IMR-90 (cell line): ENCODE measurements at regions not wholly inside any gene's neighbourhood (a gene's known extent, or its start where the extent isn't known, plus 50 kb on each side); places are given as distances from the start of the nearest gene placed in this dataset.
A peak's percentile ranks its signal among the peaks of the same experiment; 100 is the strongest.

Experiments used
- ATAC-seq: fragments of 200-7000 bp; cut with Tn5 transposase; 2 replicates; pipeline ENCODE4 v1.9.1; 2020; ENCODE audit warnings: low read depth, mild to moderate bottlenecking, moderate library complexity
- BruUV-seq: library from RNA; stranded (reverse); fragments of 400-500 nt; replicated peaks from 2 replicates; lab custom pipeline; 2021; lab: Mats Ljungman, UMichigan
- CTCF ChIA-PET: fragments of 300-600 bp; formaldehyde crosslinking; extraction: SDS; loops from one replicate; lab custom pipeline; 2021; ENCODE audit warnings: antibody characterized with exemption; lab: Yijun Ruan, JAX
- POLR2A ChIA-PET: fragments of 300-600 bp; sonication (Branson Sonifier 250); formaldehyde crosslinking; loops from one replicate; lab custom pipeline; 2022; ENCODE audit warnings: antibody characterized with exemption; ENCODE audit not compliant: unreplicated experiment; lab: Charles Lee
- DNase-seq: peaks from one replicate; pipeline ENCODE4 v3.0.0; 2013
- H2AFZ ChIP-seq: replicated peaks from 2 replicates; pipeline ENCODE3; 2013; ENCODE audit warnings: low read length, mild to moderate bottlenecking; ENCODE audit not compliant: poor library complexity
- H2AK5ac ChIP-seq: 2 replicates; pipeline ENCODE4 v1.6.1; 2013; ENCODE audit warnings: low read depth, low read length, inconsistent platforms
- H2AK9ac ChIP-seq: replicated peaks from 2 replicates; pipeline ENCODE3; 2013; ENCODE audit warnings: mild to moderate bottlenecking, low read depth, low read length, moderate library complexity; ENCODE audit not compliant: poor library complexity
- H2BK120ac ChIP-seq: 2 replicates; pipeline ENCODE4 v1.6.1; 2013; ENCODE audit warnings: low read depth, low read length, inconsistent platforms
- H2BK15ac ChIP-seq: 3 replicates; pipeline ENCODE4 v1.6.1; 2013; ENCODE audit warnings: low read depth, low read length, inconsistent platforms
- H2BK20ac ChIP-seq: 2 replicates; pipeline ENCODE4 v1.6.1; 2013; ENCODE audit warnings: low read depth, mild to moderate bottlenecking, inconsistent platforms, low read length, moderate library complexity
- H2BK5ac ChIP-seq: 2 replicates; pipeline ENCODE4 v1.6.1; 2013; ENCODE audit warnings: mild to moderate bottlenecking, low read depth, low read length, inconsistent platforms; ENCODE audit not compliant: poor library complexity, severe bottlenecking
- H3K14ac ChIP-seq: replicated peaks from 2 replicates; pipeline ENCODE4 v1.6.1; 2013; ENCODE audit warnings: low read depth, low read length, inconsistent platforms
- H3K18ac ChIP-seq: 2 replicates; pipeline ENCODE4 v1.6.1; 2013; ENCODE audit warnings: low read depth, low read length, control low read depth
- H3K23ac ChIP-seq: 2 replicates; pipeline ENCODE4 v1.6.1; 2013; ENCODE audit warnings: low read depth, low read length, inconsistent platforms
- H3K27ac ChIP-seq: 2 replicates; pipeline ENCODE4 v1.5.1; 2013; ENCODE audit warnings: mild to moderate bottlenecking, control low read depth, low read length; ENCODE audit not compliant: insufficient read depth
- H3K27me3 ChIP-seq: 2 replicates; pipeline ENCODE4 v1.6.1; 2013; ENCODE audit warnings: low read length; ENCODE audit not compliant: control insufficient read depth, insufficient read depth
- H3K36me3 ChIP-seq: 2 replicates; pipeline ENCODE4 v1.6.1; 2013; ENCODE audit warnings: low read length, mixed read lengths; ENCODE audit not compliant: control insufficient read depth, insufficient read depth
- H3K4ac ChIP-seq: 2 replicates; pipeline ENCODE4 v1.6.1; 2013; ENCODE audit warnings: low read depth, low read length, inconsistent platforms
- H3K4me1 ChIP-seq: 2 replicates; pipeline ENCODE4 v1.6.1; 2013; ENCODE audit warnings: low read length, mixed read lengths; ENCODE audit not compliant: control insufficient read depth, insufficient read depth
- H3K4me2 ChIP-seq: 2 replicates; pipeline ENCODE4 v1.6.1; 2013; ENCODE audit warnings: low read depth, mild to moderate bottlenecking, control low read depth, low read length, moderate library complexity
- H3K4me3 ChIP-seq: 2 replicates; pipeline ENCODE4 v1.5.1; 2013; ENCODE audit warnings: low read depth, mild to moderate bottlenecking, control low read depth, low read length, moderate library complexity; ENCODE audit not compliant: insufficient read depth
- H3K56ac ChIP-seq: 2 replicates; pipeline ENCODE4 v1.6.1; 2013; ENCODE audit warnings: low read length, inconsistent platforms; ENCODE audit not compliant: insufficient read depth; ENCODE audit errors: extremely low read depth
- H3K79me1 ChIP-seq, 2 experiments: 2 replicates each; pipeline ENCODE4 v1.6.1; 2013; ENCODE audit warnings: low read length in 2 of 2, inconsistent platforms in 1 of 2, low read depth in 1 of 2
- H3K9ac ChIP-seq: 2 replicates; pipeline ENCODE4 v1.6.1; 2013; ENCODE audit warnings: low read depth, low read length, control low read depth
- H3K9me1 ChIP-seq: 2 replicates; pipeline ENCODE4 v1.6.1; 2013; ENCODE audit warnings: low read length, inconsistent platforms; ENCODE audit not compliant: insufficient read depth
- H3K9me3 ChIP-seq: 2 replicates; pipeline ENCODE4 v1.6.1; 2013; ENCODE audit warnings: low read length; ENCODE audit not compliant: control insufficient read depth, insufficient read depth
- H4K20me1 ChIP-seq: 2 replicates; pipeline ENCODE4 v1.6.1; 2013; ENCODE audit warnings: low read length, inconsistent platforms; ENCODE audit not compliant: insufficient read depth
- H4K5ac ChIP-seq: 2 replicates; pipeline ENCODE4 v1.6.1; 2013; ENCODE audit warnings: mild to moderate bottlenecking, low read depth, low read length, control low read depth
- H4K8ac ChIP-seq, 2 experiments: 2 replicates each; pipeline ENCODE4 v1.6.1; 2013; ENCODE audit warnings: low read depth in 2 of 2, low read length in 2 of 2, control low read depth in 1 of 2, inconsistent platforms in 1 of 2
- H4K91ac ChIP-seq: 2 replicates; pipeline ENCODE4 v1.6.1; 2013; ENCODE audit warnings: low read depth, low read length, inconsistent platforms; ENCODE audit not compliant: insufficient read depth
- NFE2L2 ChIP-seq: fragments of 150-350 bp; IDR thresholded peaks from 2 replicates; pipeline ENCODE4 v1.6.1; 2016; ENCODE audit warnings: low read depth, mild to moderate bottlenecking, low read length
- USF2 ChIP-seq: fragments of 150-350 bp; IDR thresholded peaks from 2 replicates; pipeline ENCODE4 v1.6.1; 2017; ENCODE audit warnings: mild to moderate bottlenecking, antibody characterized with exemption, low read length, low read depth
- WGBS, 2 experiments: methylation state at CpG; one replicate each; pipeline versions ENCODE4 v1.1.5 to v1.1.7; 2013; ENCODE audit warnings: missing lambda C conversion rate in 2 of 2; ENCODE audit not compliant: insufficient read length in 1 of 2; ENCODE audit errors: extremely low coverage in 2 of 2; 5-methylcytosine and 5-hydroxymethylcytosine counted together
- dilution Hi-C: fragments of 300-500 bp; cut with HindIII; formaldehyde crosslinking; loops from one replicate; pipeline ENCODE4 v1.14.3; 2018; ENCODE audit warnings: low sequenced_read_pairs; ENCODE audit not compliant: unreplicated experiment
- in situ Hi-C: fragments of 300-500 bp; cut with MboI; formaldehyde crosslinking; loops from 3 replicates; pipeline ENCODE4 v1.14.3; 2019; ENCODE audit warnings: low sequenced_read_pairs, inconsistent platforms, mixed read lengths
- intact Hi-C: fragments of 100-400 bp; cut with micrococcal nuclease; formaldehyde crosslinking; loops from 2 replicates; pipeline ENCODE4 v1.10.0; 2022
- TF ChIP-seq, protein P1 (sequence below): conservative IDR thresholded peaks from 2 replicates; pipeline ENCODE4 v1.5.1; 2012; ENCODE audit warnings: mild to moderate bottlenecking, low read depth, low read length, improper control_type of control experiment

GRCh38 chr2:220224691-220225543 is 597.5 kb downstream of the SLC4A3 start (continued):
- TF ChIP-seq, protein P1, sequence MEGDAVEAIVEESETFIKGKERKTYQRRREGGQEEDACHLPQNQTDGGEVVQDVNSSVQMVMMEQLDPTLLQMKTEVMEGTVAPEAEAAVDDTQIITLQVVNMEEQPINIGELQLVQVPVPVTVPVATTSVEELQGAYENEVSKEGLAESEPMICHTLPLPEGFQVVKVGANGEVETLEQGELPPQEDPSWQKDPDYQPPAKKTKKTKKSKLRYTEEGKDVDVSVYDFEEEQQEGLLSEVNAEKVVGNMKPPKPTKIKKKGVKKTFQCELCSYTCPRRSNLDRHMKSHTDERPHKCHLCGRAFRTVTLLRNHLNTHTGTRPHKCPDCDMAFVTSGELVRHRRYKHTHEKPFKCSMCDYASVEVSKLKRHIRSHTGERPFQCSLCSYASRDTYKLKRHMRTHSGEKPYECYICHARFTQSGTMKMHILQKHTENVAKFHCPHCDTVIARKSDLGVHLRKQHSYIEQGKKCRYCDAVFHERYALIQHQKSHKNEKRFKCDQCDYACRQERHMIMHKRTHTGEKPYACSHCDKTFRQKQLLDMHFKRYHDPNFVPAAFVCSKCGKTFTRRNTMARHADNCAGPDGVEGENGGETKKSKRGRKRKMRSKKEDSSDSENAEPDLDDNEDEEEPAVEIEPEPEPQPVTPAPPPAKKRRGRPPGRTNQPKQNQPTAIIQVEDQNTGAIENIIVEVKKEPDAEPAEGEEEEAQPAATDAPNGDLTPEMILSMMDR = no peak

DNA sequence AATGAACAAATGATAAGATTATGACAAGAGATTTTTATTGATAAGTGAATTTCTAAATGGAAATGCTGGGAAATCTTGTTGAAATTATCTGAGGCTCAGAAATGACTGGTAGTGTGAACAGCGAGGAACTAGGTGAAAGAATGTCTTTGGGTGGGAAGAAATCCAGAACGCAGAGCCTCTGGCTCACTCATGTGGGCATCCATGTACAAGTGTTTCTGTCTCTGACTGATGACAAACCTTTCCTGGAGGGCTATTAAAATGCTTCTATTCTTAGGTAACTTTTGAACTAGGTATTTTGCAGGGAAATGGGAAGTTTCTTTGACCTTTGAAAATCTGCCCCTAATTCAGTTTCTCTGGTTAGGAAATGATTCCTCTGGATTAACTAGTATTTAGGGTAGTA is 598.6 kb downstream of the SLC4A3 start:
- intact Hi-C loops = loop anchor here (5.0 to 10.0 kb wide), 7 partner anchors 51 to 871 kb away; no protein-coding TSS in a partner anchor
- peak overlapping the region; percentile 87 for H2BK120ac ChIP-seq
- 0 out of 2 replicates have a peak overlapping the region, but pooled peaks have one; percentile 55 for H3K23ac ChIP-seq
- H3K9me3 ChIP-seq = no peaks in the 10 kb centered on the region
- TF ChIP-seq NFE2L2 (no peak), USF2 (no peak)
- peak overlapping the region; percentile 89 for H4K5ac ChIP-seq
- no peaks in the 10 kb centered on the region for H3K36me3 ChIP-seq
- CTCF ChIA-PET = interaction anchor here (0.6 kb wide), 1 partner anchor 210 kb away, joined by 4 read pairs; no protein-coding TSS in a partner anchor
- peak overlapping the region; percentile 95; the same call in 2 of the 3 replicates for H2BK15ac ChIP-seq
- H3K9me1 ChIP-seq = peaks cover 13% of the 10 kb centered on the region
- no peak for ATAC-seq
- H4K20me1 ChIP-seq = no peaks in the 10 kb centered on the region
- DNase-seq = no peak
- peak overlapping the region; percentile 99 for H2BK5ac ChIP-seq
- no peaks in the 10 kb centered on the region for H3K79me1 ChIP-seq
- no TSS peak for BruUV-seq
- H2AFZ ChIP-seq = no peak overlapping the region
- peak overlapping the region; percentile 70; the same call in 1 of the 2 replicates for H2AK5ac ChIP-seq
- H4K91ac ChIP-seq = peak overlapping the region; percentile 88
- no peak overlapping the region for H3K9ac ChIP-seq
- peak overlapping the region; percentile 84 for H2BK20ac ChIP-seq
- peak overlapping the region; percentile 86 for H3K14ac ChIP-seq
- peak overlapping the region; percentile 74 for H3K4ac ChIP-seq
- in situ Hi-C loops = no loop called here
- dilution Hi-C loops = no loop called here
- POLR2A ChIA-PET = no interaction called here
- peaks cover 18% of the 10 kb centered on the region for H3K4me1 ChIP-seq
- no peaks in the 10 kb centered on the region for H3K27me3 ChIP-seq
- no peak overlapping the region for H2AK9ac ChIP-seq
- no peak overlapping the region for H3K4me3 ChIP-seq
- peak overlapping the region; percentile 70; the same call in 1 of the 2 replicates for H3K56ac ChIP-seq
- peak overlapping the region; percentile 91 for H3K18ac ChIP-seq
- peak overlapping the region; percentile 65 to 79 for H4K8ac ChIP-seq
- H3K27ac ChIP-seq = peak overlapping the region; percentile 80; the same call in 1 of the 2 replicates
- H3K4me2 ChIP-seq = no peak overlapping the region
- 85% methylated on average over 2 of the region's 2 CpGs; no CpG with 5 or more reads in 1 of the 2 experiments for WGBS, 2 experiments
